NT2/D1 (cell line): ENCODE measurements at regions not wholly inside any gene's neighbourhood (a gene's known extent, or its start where the extent isn't known, plus 50 kb on each side); places are given as distances from the start of the nearest gene placed in this dataset.

ENCODE experiments used
- DNase-seq: peaks from one replicate; pipeline ENCODE4 v3.0.0-alpha.2; 2011; ENCODE audit warnings: low read depth, low spot score
- H3K27me3 ChIP-seq: 2 replicates; pipeline ENCODE4 v1.6.0; 2011; ENCODE audit warnings: mild to moderate bottlenecking; ENCODE audit not compliant: insufficient read length, insufficient read depth
- H3K36me3 ChIP-seq: 2 replicates; pipeline ENCODE4 v1.6.1; 2011; ENCODE audit warnings: mild to moderate bottlenecking, low read length, mixed read lengths; ENCODE audit not compliant: insufficient read depth, insufficient read length
- H3K4me1 ChIP-seq: 2 replicates; pipeline ENCODE4 v1.5.1; 2011; ENCODE audit not compliant: insufficient read depth, insufficient read length
- H3K4me3 ChIP-seq: 2 replicates; pipeline ENCODE4 v1.5.1; 2011; ENCODE audit warnings: low read depth; ENCODE audit not compliant: insufficient read length
- H3K9ac ChIP-seq: 2 replicates; pipeline ENCODE4 v1.6.0; 2011; ENCODE audit warnings: low read depth; ENCODE audit not compliant: insufficient read length
- H3K9me3 ChIP-seq: 2 replicates; pipeline ENCODE4 v1.5.1; 2011; ENCODE audit warnings: mild to moderate bottlenecking, low read length; ENCODE audit not compliant: insufficient read depth
- SUZ12 ChIP-seq: IDR thresholded peaks from 2 replicates; pipeline ENCODE4 v1.6.1; 2011; ENCODE audit not compliant: insufficient read length, insufficient read depth; ENCODE audit errors: extremely low read depth
- YY1 ChIP-seq: IDR thresholded peaks from 2 replicates; pipeline ENCODE4 v1.6.1; 2011; ENCODE audit not compliant: insufficient read length, insufficient read depth
- ZNF274 ChIP-seq: IDR thresholded peaks from 2 replicates; pipeline ENCODE4 v1.6.1; 2011; ENCODE audit warnings: mild to moderate bottlenecking, low read depth, low read length

- no peak for TF ChIP-seq SUZ12
- TF ChIP-seq ZNF274: no peak
- no peak for TF ChIP-seq YY1
- H3K27me3 ChIP-seq: no peaks in the 10 kb centered on the region
- no peak overlapping the region for H3K4me3 ChIP-seq
- DNase-seq: no peak
- H3K4me1 ChIP-seq: no peaks in the 10 kb centered on the region
- no peaks in the 10 kb centered on the region for H3K9me3 ChIP-seq
- no peaks in the 10 kb centered on the region for H3K36me3 ChIP-seq
- no peak overlapping the region for H3K9ac ChIP-seq
Observed at GRCh38 chr18:25456334-25457010, 104.5 kb upstream of the ZNF521 start.

- Histone ChIP-seq H3K4me3 (no peak overlapping the region), H3K27me3 (no peaks in the 10 kb centered on the region), H3K36me3 (no peaks in the 10 kb centered on the region), H3K9ac (no peak overlapping the region), H3K4me1 (no peaks in the 10 kb centered on the region), H3K9me3 (no peaks in the 10 kb centered on the region)
- TF ChIP-seq YY1 (no peak), SUZ12 (no peak), ZNF274 (no peak)
- no peak for DNase-seq
Observed at GRCh38 chr18:25455646-25456045, 103.7 kb upstream of the ZNF521 start.

GRCh38 chr18:25455159-25455558 lies 103.2 kb upstream of the ZNF521 start:
- no peaks in the 10 kb centered on the region for H3K4me1 ChIP-seq
- no peak overlapping the region for H3K4me3 ChIP-seq
- H3K36me3 ChIP-seq: no peaks in the 10 kb centered on the region
- H3K27me3 ChIP-seq: no peaks in the 10 kb centered on the region
- TF ChIP-seq YY1 (no peak), SUZ12 (no peak), ZNF274 (no peak)
- no peak overlapping the region for H3K9ac ChIP-seq
- no peak for DNase-seq
- H3K9me3 ChIP-seq: no peaks in the 10 kb centered on the region

GRCh38 chr18:25454730-25455129 lies 102.8 kb upstream of the ZNF521 start:
- Histone ChIP-seq H3K4me1 (no peaks in the 10 kb centered on the region), H3K4me3 (no peak overlapping the region), H3K9ac (no peak overlapping the region), H3K27me3 (no peaks in the 10 kb centered on the region), H3K9me3 (no peaks in the 10 kb centered on the region), H3K36me3 (no peaks in the 10 kb centered on the region)
- TF ChIP-seq ZNF274 (no peak), SUZ12 (no peak), YY1 (no peak)
- no peak for DNase-seq

GRCh38 chr18:25454270-25454659 lies 102.3 kb upstream of the ZNF521 start:
- Histone ChIP-seq H3K4me3 (no peak overlapping the region), H3K4me1 (no peaks in the 10 kb centered on the region), H3K9ac (no peak overlapping the region), H3K9me3 (no peaks in the 10 kb centered on the region), H3K36me3 (no peaks in the 10 kb centered on the region), H3K27me3 (no peaks in the 10 kb centered on the region)
- DNase-seq: no peak
- TF ChIP-seq ZNF274 (no peak), SUZ12 (no peak), YY1 (no peak)

GRCh38 chr18:25453556-25454269 lies 101.7 kb upstream of the ZNF521 start:
- Histone ChIP-seq H3K4me3 (no peak overlapping the region), H3K27me3 (no peaks in the 10 kb centered on the region)
- TF ChIP-seq YY1 (no peak), SUZ12 (no peak), ZNF274 (no peak)

GRCh38 chr18:25451077-25451658 lies 99.2 kb upstream of the ZNF521 start:
- no peak for TF ChIP-seq SUZ12
- TF ChIP-seq YY1: no peak
- no peak for TF ChIP-seq ZNF274
- H3K9me3 ChIP-seq: no peaks in the 10 kb centered on the region
- no peak overlapping the region for H3K9ac ChIP-seq
- H3K4me3 ChIP-seq: no peak overlapping the region
- no peaks in the 10 kb centered on the region for H3K36me3 ChIP-seq
- H3K27me3 ChIP-seq: no peaks in the 10 kb centered on the region
- DNase-seq: no peak
- H3K4me1 ChIP-seq: no peaks in the 10 kb centered on the region

More at GRCh38 chr18:25453556-25454269, 101.7 kb upstream of the ZNF521 start:
- no peak for DNase-seq
- Histone ChIP-seq H3K9me3 (no peaks in the 10 kb centered on the region), H3K9ac (no peak overlapping the region), H3K36me3 (no peaks in the 10 kb centered on the region), H3K4me1 (no peaks in the 10 kb centered on the region)
